Adrenal gland (tissue), 5 donors: ENCODE measurements at regions not wholly inside any gene's neighbourhood (a gene's known extent, or its start where the extent isn't known, plus 50 kb on each side); places are given as distances from the start of the nearest gene placed in this dataset.

Experiments
- POLR2A ChIP-seq, 2 donors: fragments of 450-650 bp; IDR thresholded peaks; one replicate each; pipeline ENCODE4 v1.6.1; 2017; ENCODE audit warnings: antibody characterized with exemption in 2 of 2, mild to moderate bottlenecking in 2 of 2, moderate library complexity in 1 of 2
- TF ChIP-seq, protein P1 (sequence below), 6 experiments: fragments of 450-650 bp in 4 of 6; fragments of 200-600 bp in 2 of 6; sonication (generic) in 1 of 6; IDR thresholded peaks; 1 replicate in 5 of 6; 2 replicates in 1 of 6; pipeline versions ENCODE4 v1.5.1 to v1.8.0; 2016 to 2021; ENCODE audit warnings: antibody characterized with exemption in 6 of 6, mild to moderate bottlenecking in 2 of 6, moderate library complexity in 1 of 6
- donor health status: DM: no; HTN: no; CAD: no.

DNA sequence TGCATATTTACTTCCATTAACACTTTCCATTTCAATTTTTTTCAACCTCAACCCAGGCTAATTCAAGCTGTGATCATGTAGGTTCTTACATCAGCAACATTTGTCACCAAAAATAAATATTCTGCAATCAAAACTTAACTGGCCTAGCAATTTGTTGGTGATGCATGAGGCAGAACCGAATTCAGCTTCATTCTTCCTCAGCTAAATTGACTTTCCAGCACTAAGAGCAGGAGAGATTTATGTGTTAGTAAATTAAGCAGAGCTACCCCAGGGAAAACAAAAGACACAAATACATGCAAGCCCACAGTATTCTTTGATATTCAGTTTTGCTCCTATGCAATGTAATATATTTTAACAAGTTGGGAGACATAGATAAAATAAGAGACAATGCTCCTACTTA is 208.7 kb upstream of the NDST3 start:
- TF ChIP-seq, protein P1, sequence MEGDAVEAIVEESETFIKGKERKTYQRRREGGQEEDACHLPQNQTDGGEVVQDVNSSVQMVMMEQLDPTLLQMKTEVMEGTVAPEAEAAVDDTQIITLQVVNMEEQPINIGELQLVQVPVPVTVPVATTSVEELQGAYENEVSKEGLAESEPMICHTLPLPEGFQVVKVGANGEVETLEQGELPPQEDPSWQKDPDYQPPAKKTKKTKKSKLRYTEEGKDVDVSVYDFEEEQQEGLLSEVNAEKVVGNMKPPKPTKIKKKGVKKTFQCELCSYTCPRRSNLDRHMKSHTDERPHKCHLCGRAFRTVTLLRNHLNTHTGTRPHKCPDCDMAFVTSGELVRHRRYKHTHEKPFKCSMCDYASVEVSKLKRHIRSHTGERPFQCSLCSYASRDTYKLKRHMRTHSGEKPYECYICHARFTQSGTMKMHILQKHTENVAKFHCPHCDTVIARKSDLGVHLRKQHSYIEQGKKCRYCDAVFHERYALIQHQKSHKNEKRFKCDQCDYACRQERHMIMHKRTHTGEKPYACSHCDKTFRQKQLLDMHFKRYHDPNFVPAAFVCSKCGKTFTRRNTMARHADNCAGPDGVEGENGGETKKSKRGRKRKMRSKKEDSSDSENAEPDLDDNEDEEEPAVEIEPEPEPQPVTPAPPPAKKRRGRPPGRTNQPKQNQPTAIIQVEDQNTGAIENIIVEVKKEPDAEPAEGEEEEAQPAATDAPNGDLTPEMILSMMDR (IDR thresholded peaks at IDR 0.05): no peak
- TF ChIP-seq POLR2A (IDR thresholded peaks at IDR 0.05): no peak
